ENCODE measurements at regions not wholly inside any gene's neighbourhood (a gene's known extent, or its start where the extent isn't known, plus 50 kb on each side); places are given as distances from the start of the nearest gene placed in this dataset.

GRCh38 chr14:71202881-71203280 lies 295.6 kb downstream of the PCNX1 start:
- H3K27ac Mint-ChIP-seq: no peak overlapping the region
- H3K4me1 Mint-ChIP-seq: peaks cover 24% of the 10 kb centered on the region
- H3K36me3 Mint-ChIP-seq: peaks cover 16% of the 10 kb centered on the region
- POLR2A ChIA-PET: no interaction called here
- H3K27me3 Mint-ChIP-seq (ENCODE audit: low read depth): no peaks in the 10 kb centered on the region; the same call in 1 of the 2 replicates
- TF ChIP-seq TP53 (CRISPR knock-in tag; IDR thresholded peaks at IDR 0.05) (no peak), SOX15 (CRISPR knock-in tag; IDR thresholded peaks at IDR 0.05) (no peak), ZNF219 (CRISPR knock-in tag; IDR thresholded peaks at IDR 0.05; ENCODE audit: borderline replicate concordance) (no peak)
- H3K9me3 Mint-ChIP-seq: peaks cover 25% of the 10 kb centered on the region
- ATAC-seq (no peak), DNase-seq (ENCODE audit: low spot score) (no peak)
- no peak overlapping the region for H3K4me3 Mint-ChIP-seq
- CTCF ChIA-PET: no interaction called here

DNA sequence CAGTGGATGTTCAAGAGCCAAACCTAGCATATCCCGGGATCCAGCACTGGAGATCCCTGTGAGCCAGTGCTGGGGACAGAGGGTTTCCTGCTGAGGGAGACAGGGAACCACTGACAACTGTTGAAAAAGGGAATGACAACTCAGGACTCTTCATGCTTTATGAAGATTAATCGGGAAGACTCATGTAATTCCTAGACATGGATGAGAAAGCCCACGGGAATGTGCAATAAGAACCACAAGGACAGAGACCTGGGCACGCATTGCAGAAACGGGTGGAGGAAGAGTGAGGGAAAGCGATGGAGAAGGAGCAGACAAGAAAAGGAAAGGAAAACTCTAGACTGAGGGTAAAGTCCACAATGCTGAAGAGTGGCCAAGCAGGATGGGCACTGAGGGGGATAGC lies 296.0 kb downstream of the PCNX1 start:
- H3K4me3 Mint-ChIP-seq: no peak overlapping the region
- ChIA-PET CTCF (interaction anchor here (0.6 kb wide), 2 partner anchors 51 to 1529 kb away, joined by 4 to 5 read pairs; no protein-coding TSS in a partner anchor), POLR2A (no interaction called here)
- ATAC-seq: no peak
- H3K27me3 Mint-ChIP-seq (ENCODE audit: low read depth): no peaks in the 10 kb centered on the region; the same call in 1 of the 2 replicates
- peaks cover 20% of the 10 kb centered on the region for H3K4me1 Mint-ChIP-seq
- no peak for DNase-seq (ENCODE audit: low spot score)
- H3K9me3 Mint-ChIP-seq: peaks cover 29% of the 10 kb centered on the region
- no peak overlapping the region; the same call in 1 of the 2 replicates for H3K27ac Mint-ChIP-seq
- no peak for TF ChIP-seq ZNF219 (CRISPR knock-in tag; IDR thresholded peaks at IDR 0.05; ENCODE audit: borderline replicate concordance)
- H3K36me3 Mint-ChIP-seq: peaks cover 16% of the 10 kb centered on the region

- peaks cover 32% of the 10 kb centered on the region for H3K9me3 Mint-ChIP-seq
- H3K27ac Mint-ChIP-seq: no peak overlapping the region
- no peaks in the 10 kb centered on the region; the same call in 1 of the 2 replicates for H3K27me3 Mint-ChIP-seq (ENCODE audit: low read depth)
- POLR2A ChIA-PET: no interaction called here
- CTCF ChIA-PET: no interaction called here
- ATAC-seq (no peak), DNase-seq (ENCODE audit: low spot score) (no peak)
- TF ChIP-seq, protein P1, sequence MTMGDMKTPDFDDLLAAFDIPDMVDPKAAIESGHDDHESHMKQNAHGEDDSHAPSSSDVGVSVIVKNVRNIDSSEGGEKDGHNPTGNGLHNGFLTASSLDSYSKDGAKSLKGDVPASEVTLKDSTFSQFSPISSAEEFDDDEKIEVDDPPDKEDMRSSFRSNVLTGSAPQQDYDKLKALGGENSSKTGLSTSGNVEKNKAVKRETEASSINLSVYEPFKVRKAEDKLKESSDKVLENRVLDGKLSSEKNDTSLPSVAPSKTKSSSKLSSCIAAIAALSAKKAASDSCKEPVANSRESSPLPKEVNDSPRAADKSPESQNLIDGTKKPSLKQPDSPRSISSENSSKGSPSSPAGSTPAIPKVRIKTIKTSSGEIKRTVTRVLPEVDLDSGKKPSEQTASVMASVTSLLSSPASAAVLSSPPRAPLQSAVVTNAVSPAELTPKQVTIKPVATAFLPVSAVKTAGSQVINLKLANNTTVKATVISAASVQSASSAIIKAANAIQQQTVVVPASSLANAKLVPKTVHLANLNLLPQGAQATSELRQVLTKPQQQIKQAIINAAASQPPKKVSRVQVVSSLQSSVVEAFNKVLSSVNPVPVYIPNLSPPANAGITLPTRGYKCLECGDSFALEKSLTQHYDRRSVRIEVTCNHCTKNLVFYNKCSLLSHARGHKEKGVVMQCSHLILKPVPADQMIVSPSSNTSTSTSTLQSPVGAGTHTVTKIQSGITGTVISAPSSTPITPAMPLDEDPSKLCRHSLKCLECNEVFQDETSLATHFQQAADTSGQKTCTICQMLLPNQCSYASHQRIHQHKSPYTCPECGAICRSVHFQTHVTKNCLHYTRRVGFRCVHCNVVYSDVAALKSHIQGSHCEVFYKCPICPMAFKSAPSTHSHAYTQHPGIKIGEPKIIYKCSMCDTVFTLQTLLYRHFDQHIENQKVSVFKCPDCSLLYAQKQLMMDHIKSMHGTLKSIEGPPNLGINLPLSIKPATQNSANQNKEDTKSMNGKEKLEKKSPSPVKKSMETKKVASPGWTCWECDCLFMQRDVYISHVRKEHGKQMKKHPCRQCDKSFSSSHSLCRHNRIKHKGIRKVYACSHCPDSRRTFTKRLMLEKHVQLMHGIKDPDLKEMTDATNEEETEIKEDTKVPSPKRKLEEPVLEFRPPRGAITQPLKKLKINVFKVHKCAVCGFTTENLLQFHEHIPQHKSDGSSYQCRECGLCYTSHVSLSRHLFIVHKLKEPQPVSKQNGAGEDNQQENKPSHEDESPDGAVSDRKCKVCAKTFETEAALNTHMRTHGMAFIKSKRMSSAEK (CRISPR knock-in tag; IDR thresholded peaks at IDR 0.05; ENCODE audit: borderline replicate concordance): no peak
- TF ChIP-seq NR2C2 (CRISPR knock-in tag; IDR thresholded peaks at IDR 0.05) (no peak), TEAD1 (CRISPR knock-in tag; IDR thresholded peaks at IDR 0.05) (no peak), ZNF263 (CRISPR knock-in tag; IDR thresholded peaks at IDR 0.05; ENCODE audit: low read depth) (no peak), PREB (CRISPR knock-in tag; IDR thresholded peaks at IDR 0.05; ENCODE audit: borderline replicate concordance) (no peak), GTF2I (CRISPR knock-in tag; conservative IDR thresholded peaks at IDR 0.05) (no peak), ZNF423 (CRISPR knock-in tag; IDR thresholded peaks at IDR 0.05) (no peak), ELF4 (CRISPR knock-in tag; IDR thresholded peaks at IDR 0.05; ENCODE audit: low read depth) (no peak), ATF1 (CRISPR knock-in tag; IDR thresholded peaks at IDR 0.05) (no peak), RORB (CRISPR knock-in tag; IDR thresholded peaks at IDR 0.05) (no peak), JAZF1 (CRISPR knock-in tag; IDR thresholded peaks at IDR 0.05) (no peak)
- TF ChIP-seq, protein P2, sequence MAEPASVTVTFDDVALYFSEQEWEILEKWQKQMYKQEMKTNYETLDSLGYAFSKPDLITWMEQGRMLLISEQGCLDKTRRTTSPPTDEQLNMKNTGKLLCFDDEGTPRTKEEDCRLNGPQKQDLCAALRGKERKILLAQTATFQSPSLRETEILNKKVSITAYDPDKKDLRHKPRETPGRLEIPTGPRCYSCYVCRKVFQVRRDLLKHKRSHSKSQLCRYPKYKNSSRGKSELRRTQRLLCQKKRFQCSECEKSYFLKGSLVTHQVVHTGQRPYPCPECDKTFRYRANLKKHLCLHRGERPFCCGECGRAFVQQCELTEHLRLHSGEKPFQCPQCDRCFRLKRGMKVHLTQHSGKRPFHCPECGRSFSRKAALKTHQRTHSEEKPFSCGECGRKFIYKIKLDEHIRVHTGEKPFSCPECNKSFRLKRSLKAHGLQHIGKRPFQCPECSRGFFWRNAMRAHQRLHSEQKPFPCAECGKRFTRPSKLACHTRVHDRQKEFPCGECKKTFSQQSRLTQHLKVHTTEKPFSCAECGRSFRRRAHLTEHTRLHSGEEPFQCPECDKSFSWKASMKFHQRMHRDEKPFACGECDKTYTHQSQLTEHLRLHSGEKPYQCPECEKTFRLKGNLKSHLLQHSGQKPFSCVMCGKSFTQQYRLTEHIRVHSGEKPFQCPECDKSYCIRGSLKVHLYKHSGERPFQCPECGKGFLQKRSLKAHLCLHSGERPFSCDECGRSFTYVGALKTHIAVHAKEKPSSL (CRISPR knock-in tag; conservative IDR thresholded peaks at IDR 0.05): no peak
- TF ChIP-seq, protein P3, sequence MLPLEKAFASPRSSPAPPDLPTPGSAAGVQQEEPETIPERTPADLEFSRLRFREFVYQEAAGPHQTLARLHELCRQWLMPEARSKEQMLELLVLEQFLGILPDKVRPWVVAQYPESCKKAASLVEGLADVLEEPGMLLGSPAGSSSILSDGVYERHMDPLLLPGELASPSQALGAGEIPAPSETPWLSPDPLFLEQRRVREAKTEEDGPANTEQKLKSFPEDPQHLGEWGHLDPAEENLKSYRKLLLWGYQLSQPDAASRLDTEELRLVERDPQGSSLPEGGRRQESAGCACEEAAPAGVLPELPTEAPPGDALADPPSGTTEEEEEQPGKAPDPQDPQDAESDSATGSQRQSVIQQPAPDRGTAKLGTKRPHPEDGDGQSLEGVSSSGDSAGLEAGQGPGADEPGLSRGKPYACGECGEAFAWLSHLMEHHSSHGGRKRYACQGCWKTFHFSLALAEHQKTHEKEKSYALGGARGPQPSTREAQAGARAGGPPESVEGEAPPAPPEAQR (CRISPR knock-in tag; IDR thresholded peaks at IDR 0.05): no peak
- peaks cover 16% of the 10 kb centered on the region for H3K36me3 Mint-ChIP-seq
- no peak overlapping the region for H3K4me3 Mint-ChIP-seq
- H3K4me1 Mint-ChIP-seq: peaks cover 12% of the 10 kb centered on the region
Observed at GRCh38 chr14:71204231-71204630, 297.0 kb downstream of the PCNX1 start.

Data from WTC11 (cell line).